ENCODE measurements at regions not wholly inside any gene's neighbourhood (a gene's known extent, or its start where the extent isn't known, plus 50 kb on each side); places are given as distances from the start of the nearest gene placed in this dataset.

GRCh38 chr2:47276061-47276460 lies 93.0 kb upstream of the EPCAM start:
- no peak for TF ChIP-seq POLR2A (IDR thresholded peaks at IDR 0.05)
- TF ChIP-seq CTCF (IDR thresholded peaks at IDR 0.05) = no peak

Data from adrenal gland (tissue), 5 donors.